CD14-positive monocyte (primary cell): ENCODE measurements at regions not wholly inside any gene's neighbourhood (a gene's known extent, or its start where the extent isn't known, plus 50 kb on each side); places are given as distances from the start of the nearest gene placed in this dataset.

Experiments used
- DNase-seq, 3 donors: peaks; one replicate each; pipeline ENCODE4 v3.0.0-alpha.2; 2011 to 2022
- H2AFZ ChIP-seq: 2 replicates; pipeline ENCODE4 v1.6.0; 2012; ENCODE audit warnings: mild to moderate bottlenecking, low read depth, low read length, inconsistent platforms; ENCODE audit not compliant: insufficient read depth, poor library complexity, severe bottlenecking
- H3K27ac ChIP-seq, 2 donors: 1 replicate in 1 of 2; 2 replicates in 1 of 2; pipeline ENCODE4 v1.5.1; 2012 to 2013; ENCODE audit warnings: low read length in 2 of 2, control low read depth in 1 of 2, inconsistent platforms in 1 of 2, low read depth in 1 of 2, mild to moderate bottlenecking in 1 of 2
- H3K27me3 ChIP-seq, 2 donors: one replicate each; pipeline versions ENCODE4 v1.6.0 to v1.6.1; 2011 to 2013; ENCODE audit warnings: low read length in 2 of 2; ENCODE audit not compliant: control insufficient read depth in 2 of 2, insufficient read depth in 2 of 2
- H3K36me3 ChIP-seq, 2 donors: replicated peaks in 1 of 2; 1 replicate in 1 of 2; 2 replicates in 1 of 2; pipeline versions ENCODE4 v1.5.1 to v1.6.1; 2012 to 2013; ENCODE audit warnings: low read length in 2 of 2, control low read depth in 1 of 2, inconsistent platforms in 1 of 2, mild to moderate bottlenecking in 1 of 2; ENCODE audit not compliant: insufficient read depth in 2 of 2, control insufficient read depth in 1 of 2
- H3K4me1 ChIP-seq, 2 donors: 1 replicate in 1 of 2; 2 replicates in 1 of 2; pipeline versions ENCODE4 v1.5.1 to v1.6.1; 2012 to 2013; ENCODE audit warnings: low read length in 2 of 2, control low read depth in 1 of 2, inconsistent platforms in 1 of 2, mild to moderate bottlenecking in 1 of 2, moderate library complexity in 1 of 2; ENCODE audit not compliant: insufficient read depth in 2 of 2, control insufficient read depth in 1 of 2
- H3K4me2 ChIP-seq: replicated peaks from 2 replicates; pipeline ENCODE3; 2012; ENCODE audit warnings: low read length, moderate library complexity, mild to moderate bottlenecking; ENCODE audit not compliant: poor library complexity, severe bottlenecking; ENCODE audit errors: extremely low read depth
- H3K4me3 ChIP-seq, 3 experiments: fragments of 200-600 bp in 1 of 3; sonication (generic) in 1 of 3; replicated peaks in 1 of 3; 1 replicate in 2 of 3; 2 replicates in 1 of 3; pipeline ENCODE4 v1.5.1; 2011 to 2013; ENCODE audit warnings: low read length in 3 of 3, mild to moderate bottlenecking in 3 of 3, control low read depth in 2 of 3, low read depth in 2 of 3, inconsistent platforms in 1 of 3, moderate library complexity in 1 of 3
- H3K79me2 ChIP-seq: 2 replicates; pipeline ENCODE4 v1.6.0; 2012; ENCODE audit warnings: mild to moderate bottlenecking, control low read depth, inconsistent platforms, low read length, moderate library complexity; ENCODE audit not compliant: insufficient read depth
- H3K9ac ChIP-seq: 2 replicates; pipeline ENCODE4 v1.6.0; 2017; ENCODE audit warnings: low read length, mild to moderate bottlenecking; ENCODE audit not compliant: insufficient read depth, poor library complexity, severe bottlenecking
- H3K9me3 ChIP-seq, 2 donors: replicated peaks in 1 of 2; 1 replicate in 1 of 2; 2 replicates in 1 of 2; pipeline versions ENCODE4 v1.5.1 to v1.6.1; 2012 to 2013; ENCODE audit warnings: low read length in 2 of 2, control low read depth in 1 of 2; ENCODE audit not compliant: control insufficient read depth in 1 of 2, insufficient read depth in 1 of 2
- H4K20me1 ChIP-seq: 2 replicates; pipeline ENCODE4 v1.6.0; 2012; ENCODE audit warnings: mild to moderate bottlenecking, low read length, control low read depth, moderate library complexity; ENCODE audit not compliant: insufficient read depth
- H3K27ac Mint-ChIP-seq, 7 donors: one replicate each; pipeline ENCODE4 v1.8.0; 2020; ENCODE audit warnings: mild to moderate bottlenecking in 7 of 7, mixed read lengths in 7 of 7, moderate library complexity in 6 of 7, inconsistent platforms in 2 of 7
- H3K27me3 Mint-ChIP-seq, 3 donors: one replicate each; pipeline ENCODE4 v1.8.0; 2021 to 2022; ENCODE audit warnings: low read depth in 3 of 3, mild to moderate bottlenecking in 3 of 3, mixed read lengths in 3 of 3, moderate library complexity in 3 of 3, inconsistent platforms in 1 of 3
- H3K36me3 Mint-ChIP-seq, 2 donors: one replicate each; pipeline ENCODE4 v1.8.0; 2020; ENCODE audit warnings: mixed read lengths in 2 of 2, inconsistent platforms in 1 of 2, mild to moderate bottlenecking in 1 of 2
- H3K4me1 Mint-ChIP-seq: one replicate; pipeline ENCODE4 v1.8.0; 2020; ENCODE audit warnings: mild to moderate bottlenecking, mixed read lengths
- H3K4me3 Mint-ChIP-seq, 2 donors: one replicate each; pipeline ENCODE4 v1.8.0; 2020; ENCODE audit warnings: mild to moderate bottlenecking in 2 of 2, mixed read lengths in 2 of 2, moderate library complexity in 1 of 2
- H3K9me3 Mint-ChIP-seq, 7 donors: one replicate each; pipeline ENCODE4 v1.8.0; 2020 to 2022; ENCODE audit warnings: mixed read lengths in 7 of 7, mild to moderate bottlenecking in 6 of 7, moderate library complexity in 6 of 7, inconsistent platforms in 2 of 7
- WGBS: methylation state at CpG from one replicate; pipeline ENCODE4 v1.1.5; 2013; ENCODE audit warnings: missing lambda C conversion rate; ENCODE audit not compliant: insufficient coverage; 5-methylcytosine and 5-hydroxymethylcytosine counted together
- intact Hi-C, 2 donors: fragments of 100-400 bp; cut with micrococcal nuclease; formaldehyde crosslinking; loops; one replicate each; pipeline versions ENCODE4 v1.15.0 to v1.15.1; 2023
- TF ChIP-seq, protein P1 (sequence below): fragments of 200-600 bp; IDR thresholded peaks from one replicate; pipeline ENCODE4 v1.8.0; 2022; ENCODE audit warnings: antibody characterized with exemption, mild to moderate bottlenecking

DNA sequence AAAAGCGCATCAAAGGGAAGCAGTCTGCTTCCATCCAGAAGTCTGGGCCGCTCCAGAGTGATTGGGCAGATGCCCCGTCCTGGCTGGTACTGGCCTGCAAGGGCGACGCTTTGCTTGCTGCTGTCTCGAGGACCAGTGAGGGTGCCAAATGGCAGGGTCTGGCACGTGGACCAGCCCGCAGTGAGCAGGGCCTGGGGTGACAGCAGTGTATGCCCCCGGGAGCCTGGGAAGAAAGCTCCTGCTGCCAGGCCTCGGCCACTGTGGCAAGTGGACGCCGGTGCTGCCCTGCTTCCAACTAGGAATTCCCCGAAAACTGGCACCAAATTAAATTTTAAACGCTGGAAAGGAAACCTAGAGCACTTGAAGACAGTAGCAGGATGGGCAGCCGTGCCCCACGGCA lies 357.0 kb upstream of the MKI67 start:
- Histone ChIP-seq H3K27ac (no peak overlapping the region), H3K4me3 (no peak overlapping the region), H3K9me3 (no peaks in the 10 kb centered on the region), H2AFZ (no peak overlapping the region), H3K27me3 (no peaks in the 10 kb centered on the region), H3K36me3 (no peaks in the 10 kb centered on the region), H3K79me2 (no peaks in the 10 kb centered on the region), H3K4me1 (no peaks in the 10 kb centered on the region), H4K20me1 (no peaks in the 10 kb centered on the region), H3K4me2 (no peak overlapping the region), H3K9ac (no peak overlapping the region)
- DNase-seq: no peak
- WGBS: 88% methylated on average over 16 of the region's 16 CpGs
- Mint-ChIP-seq H3K4me3 (no peak overlapping the region), H3K36me3 (no peaks in the 10 kb centered on the region), H3K4me1 (no peaks in the 10 kb centered on the region), H3K9me3 (peaks cover 0 to 8% (median 2%) of the 10 kb centered on the region in 7 donors), H3K27ac (no peak overlapping the region), H3K27me3 (peaks cover 3 to 6% (median 3%) of the 10 kb centered on the region in 3 donors)
- intact Hi-C loops: no loop called here
- TF ChIP-seq, protein P1, sequence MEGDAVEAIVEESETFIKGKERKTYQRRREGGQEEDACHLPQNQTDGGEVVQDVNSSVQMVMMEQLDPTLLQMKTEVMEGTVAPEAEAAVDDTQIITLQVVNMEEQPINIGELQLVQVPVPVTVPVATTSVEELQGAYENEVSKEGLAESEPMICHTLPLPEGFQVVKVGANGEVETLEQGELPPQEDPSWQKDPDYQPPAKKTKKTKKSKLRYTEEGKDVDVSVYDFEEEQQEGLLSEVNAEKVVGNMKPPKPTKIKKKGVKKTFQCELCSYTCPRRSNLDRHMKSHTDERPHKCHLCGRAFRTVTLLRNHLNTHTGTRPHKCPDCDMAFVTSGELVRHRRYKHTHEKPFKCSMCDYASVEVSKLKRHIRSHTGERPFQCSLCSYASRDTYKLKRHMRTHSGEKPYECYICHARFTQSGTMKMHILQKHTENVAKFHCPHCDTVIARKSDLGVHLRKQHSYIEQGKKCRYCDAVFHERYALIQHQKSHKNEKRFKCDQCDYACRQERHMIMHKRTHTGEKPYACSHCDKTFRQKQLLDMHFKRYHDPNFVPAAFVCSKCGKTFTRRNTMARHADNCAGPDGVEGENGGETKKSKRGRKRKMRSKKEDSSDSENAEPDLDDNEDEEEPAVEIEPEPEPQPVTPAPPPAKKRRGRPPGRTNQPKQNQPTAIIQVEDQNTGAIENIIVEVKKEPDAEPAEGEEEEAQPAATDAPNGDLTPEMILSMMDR: no peak

DNA sequence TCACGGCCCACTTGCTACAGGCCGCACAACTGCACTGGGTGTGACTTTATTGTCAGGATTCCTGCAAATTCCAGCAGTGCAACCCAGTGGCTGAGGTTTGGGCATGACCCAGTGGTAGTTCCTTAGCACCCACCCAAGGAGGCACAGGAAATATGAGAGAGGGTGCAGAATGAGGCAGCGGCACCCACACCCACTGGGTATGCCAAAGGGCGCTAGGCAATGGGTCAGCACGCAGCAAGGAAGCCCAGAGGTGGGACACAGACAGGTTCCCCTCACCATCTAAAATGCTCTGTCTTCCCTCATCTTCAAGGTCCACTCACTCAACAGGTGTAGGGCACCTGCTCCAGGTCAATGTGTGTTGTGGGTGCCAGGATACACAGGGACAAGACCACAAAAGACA lies 357.8 kb upstream of the MKI67 start:
- no peaks in the 10 kb centered on the region for H3K4me1 ChIP-seq
- TF ChIP-seq, protein P1: no peak
- H3K79me2 ChIP-seq: no peaks in the 10 kb centered on the region
- no peak overlapping the region for H2AFZ ChIP-seq
- H3K4me2 ChIP-seq: no peak overlapping the region
- 87% methylated on average over 2 of the region's 5 CpGs for WGBS
- H3K27ac Mint-ChIP-seq: no peak overlapping the region
- H3K4me3 ChIP-seq: no peak overlapping the region
- H3K27me3 Mint-ChIP-seq: peaks cover 3% of the 10 kb centered on the region in 3 donors
- no peaks in the 10 kb centered on the region for H4K20me1 ChIP-seq
- H3K36me3 ChIP-seq: no peaks in the 10 kb centered on the region
- H3K27me3 ChIP-seq: no peaks in the 10 kb centered on the region
- no peaks in the 10 kb centered on the region for H3K4me1 Mint-ChIP-seq
- intact Hi-C loops: no loop called here
- no peaks in the 10 kb centered on the region for H3K36me3 Mint-ChIP-seq
- H3K4me3 Mint-ChIP-seq: no peak overlapping the region
- no peak for DNase-seq
- no peaks in the 10 kb centered on the region for H3K9me3 ChIP-seq
- no peak overlapping the region for H3K27ac ChIP-seq
- no peak overlapping the region for H3K9ac ChIP-seq
- peaks cover 0 to 6% (median 2%) of the 10 kb centered on the region in 7 donors for H3K9me3 Mint-ChIP-seq
